ENCODE measurements at regions not wholly inside any gene's neighbourhood (a gene's known extent, or its start where the extent isn't known, plus 50 kb on each side); places are given as distances from the start of the nearest gene placed in this dataset.
A peak's percentile ranks its signal among the peaks of the same experiment; 100 is the strongest.
"Not testable (repeated sequence)": the region's sequence is repeated elsewhere in the genome, so short reads cannot be mapped to it uniquely, and the experiment has no call there.

DNA sequence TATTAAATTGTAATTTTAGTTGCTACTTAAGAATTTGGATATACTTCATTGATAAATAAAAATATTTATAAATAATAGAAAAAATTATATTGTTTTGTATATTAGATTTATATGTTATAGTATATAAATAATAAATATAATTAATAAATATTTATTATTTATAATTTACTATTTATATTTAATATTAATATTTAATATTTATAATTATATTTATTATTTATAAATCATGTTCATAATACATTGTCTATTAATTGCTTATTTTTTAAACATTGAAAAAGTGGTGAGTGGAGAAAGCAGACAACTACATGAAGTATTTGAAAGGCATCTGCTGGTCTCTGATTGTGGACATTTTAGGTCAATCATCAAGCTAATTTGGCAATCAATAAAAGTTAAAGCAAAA, 464.5 kb downstream of the MMUT start:
- no peak for DNase-seq (ENCODE audit: low read depth)

DNA sequence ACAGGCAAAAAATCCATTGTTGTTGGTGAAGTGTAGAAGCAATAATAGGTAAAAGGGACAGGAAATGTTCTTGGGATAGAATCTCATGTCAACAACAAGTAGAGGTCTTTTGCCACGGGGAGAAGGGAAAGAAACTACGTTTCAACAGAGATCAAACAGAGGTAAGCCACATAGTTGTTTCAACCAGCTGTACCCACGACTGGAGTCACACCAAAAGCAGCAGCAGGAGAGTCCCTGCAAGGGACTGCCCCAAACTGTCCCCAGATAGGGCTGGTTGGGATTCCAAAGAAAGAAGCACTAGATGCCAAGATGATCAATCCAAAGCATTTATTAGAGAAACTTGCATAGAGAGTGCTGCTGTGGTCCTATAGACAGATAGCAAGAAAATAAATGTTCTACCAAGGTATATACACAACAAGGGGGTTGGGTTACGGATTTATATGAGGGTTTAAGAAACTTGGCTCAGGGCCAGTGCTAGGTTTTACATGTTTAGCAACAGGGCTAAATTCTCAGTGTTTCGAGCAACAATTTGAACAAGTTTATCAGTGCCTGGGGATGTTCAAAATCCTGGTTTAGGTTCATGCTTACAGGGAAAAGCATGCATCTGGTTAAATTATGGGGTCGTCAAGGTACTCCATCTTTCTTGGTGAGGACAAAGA, 466.5 kb downstream of the MMUT start:
- no peak for DNase-seq (ENCODE audit: low read depth)

DNA sequence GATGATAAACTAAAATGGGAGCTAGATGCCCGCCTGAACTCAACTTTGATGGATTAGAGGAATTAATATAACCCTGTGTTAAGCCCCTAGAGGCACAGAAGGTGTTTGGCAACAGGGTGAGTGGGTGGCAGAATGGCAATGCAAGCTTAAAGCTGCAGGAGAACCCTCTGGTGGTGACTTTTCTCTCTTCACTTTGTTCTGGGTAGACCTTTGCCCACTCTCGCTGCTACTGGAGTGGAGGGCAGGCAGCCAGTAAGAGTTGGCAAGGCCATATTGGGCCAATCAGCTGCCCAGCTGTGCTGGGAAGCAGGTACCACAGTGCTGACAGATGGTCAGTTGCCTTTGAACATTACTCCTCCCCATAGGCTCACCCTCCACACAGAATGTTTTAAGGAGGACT, 468.2 kb downstream of the MMUT start:
- DNase-seq (ENCODE audit: low read depth) = peak; percentile 3

DNA sequence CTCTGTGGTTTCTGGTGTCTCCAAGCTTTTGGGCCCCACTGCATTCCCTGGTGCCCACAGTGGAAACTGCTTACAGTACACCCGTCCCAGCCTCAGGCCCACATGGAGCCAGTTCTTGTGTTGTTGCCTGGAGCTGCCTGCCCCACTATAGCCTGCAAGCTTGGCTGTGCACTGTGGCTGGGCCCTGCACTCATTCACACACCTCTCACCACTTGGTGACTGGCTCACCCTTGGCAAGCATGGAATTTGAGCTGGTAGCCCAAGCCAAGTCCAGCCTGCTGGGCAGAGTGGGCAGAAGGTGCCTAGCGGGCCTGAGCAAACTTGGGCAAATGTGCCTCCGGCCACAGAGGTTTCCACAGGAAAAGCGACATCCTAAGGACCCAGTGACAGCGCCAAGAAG, 472.3 kb downstream of the MMUT start:
- DNase-seq (ENCODE audit: low read depth) = no peak

DNA sequence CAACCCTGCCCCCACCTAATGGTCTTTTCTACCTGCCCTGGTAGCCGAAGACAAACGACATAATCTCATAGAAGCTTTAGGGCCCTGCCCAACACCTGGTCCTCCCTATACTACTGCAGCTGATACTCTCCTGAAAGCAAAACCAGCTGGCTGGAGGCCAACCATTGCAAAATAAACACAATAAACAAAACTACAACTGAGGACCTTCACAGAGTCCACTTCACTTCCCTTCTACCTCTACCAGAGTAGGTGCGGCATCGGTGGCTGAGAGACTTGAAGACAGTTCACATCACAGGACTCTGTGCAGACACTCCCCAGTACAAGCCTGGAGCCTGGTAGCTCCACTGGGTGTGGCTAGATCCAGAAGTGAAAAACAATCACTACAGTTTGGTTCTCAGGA, 476.2 kb downstream of the MMUT start:
- DNase-seq (ENCODE audit: low read depth) = no peak

DNA sequence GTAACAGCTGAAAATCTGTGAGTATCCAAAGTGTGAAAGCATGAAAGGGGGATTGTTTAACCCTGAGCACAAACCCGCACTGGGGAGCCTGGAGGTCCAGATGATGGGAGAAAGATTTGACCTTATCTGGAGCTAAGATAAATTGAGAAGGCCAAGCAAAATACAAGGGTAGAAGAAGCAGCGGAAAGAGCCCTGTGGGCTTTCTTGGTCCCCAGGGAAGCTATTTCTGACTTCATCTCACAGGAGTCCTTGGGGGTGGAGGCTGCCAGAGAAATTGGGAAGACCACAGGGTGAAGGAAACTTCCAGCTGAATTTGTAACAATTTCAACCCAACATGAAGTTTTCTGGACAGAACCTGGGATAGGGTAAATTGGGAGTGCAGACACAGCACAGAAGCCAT, 476.9 kb downstream of the MMUT start:
- DNase-seq (ENCODE audit: low read depth) = no peak

DNA sequence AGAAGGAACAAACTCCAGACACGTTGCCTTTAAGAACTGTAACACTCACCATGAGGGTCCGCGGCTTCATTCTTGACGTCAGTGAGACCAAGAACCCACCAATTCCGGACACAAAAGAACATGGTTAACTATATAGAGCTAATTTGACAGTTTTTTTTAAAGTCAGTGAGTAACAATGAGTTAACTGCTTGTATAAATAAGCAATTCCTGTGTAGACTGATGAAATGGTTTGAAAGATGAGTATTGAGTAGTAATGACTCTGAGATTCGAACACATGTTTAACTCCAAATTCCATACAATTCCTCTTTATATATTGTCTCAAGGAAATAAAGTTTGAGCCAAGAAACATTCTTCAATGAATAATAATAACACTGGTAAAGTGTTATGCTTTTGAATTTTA, 478.0 kb downstream of the MMUT start:
- no peak for DNase-seq (ENCODE audit: low read depth)

DNA sequence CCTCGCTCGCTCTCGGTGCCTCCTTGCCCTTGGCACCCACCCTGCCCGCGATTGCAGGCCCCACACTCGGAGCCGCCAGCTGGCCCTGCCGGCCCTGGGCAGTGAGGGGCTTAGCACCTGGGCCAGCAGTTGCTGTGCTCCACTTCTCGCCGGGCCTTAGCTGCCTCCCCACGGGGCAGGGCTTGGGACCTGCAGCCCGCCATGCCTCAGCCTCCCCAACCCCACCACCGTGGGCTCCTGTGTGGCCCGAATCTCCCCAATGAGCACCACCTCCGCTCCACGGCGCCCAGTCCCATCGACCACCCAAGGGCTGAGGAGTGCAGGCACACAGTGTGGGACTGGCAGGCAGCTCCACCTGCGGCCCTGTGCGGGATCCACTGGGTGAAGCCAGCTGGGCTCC, 479.1 kb downstream of the MMUT start:
- DNase-seq (ENCODE audit: low read depth) = not testable (repeated sequence)

DNA sequence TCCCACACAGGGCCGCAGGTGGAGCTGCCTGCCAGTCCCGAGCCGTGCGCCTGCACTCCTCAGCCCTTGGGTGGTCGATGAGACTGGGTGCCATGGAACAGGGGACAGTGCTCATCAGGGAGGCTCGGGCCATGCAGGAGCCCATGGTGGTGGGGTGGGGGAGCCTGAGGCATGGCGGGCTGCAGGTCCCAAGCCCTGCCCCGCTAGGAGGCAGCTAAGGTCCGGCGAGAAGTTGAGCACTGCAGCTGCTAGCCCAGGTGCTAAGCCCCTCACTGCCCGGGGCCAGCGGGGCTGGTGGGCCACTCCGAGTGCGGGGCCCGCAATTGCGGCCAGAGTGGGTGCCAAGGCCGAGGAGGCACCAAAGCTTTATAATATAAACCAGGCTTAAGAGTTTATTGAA, 479.7 kb downstream of the MMUT start:
- DNase-seq (ENCODE audit: low read depth) = no peak

DNA sequence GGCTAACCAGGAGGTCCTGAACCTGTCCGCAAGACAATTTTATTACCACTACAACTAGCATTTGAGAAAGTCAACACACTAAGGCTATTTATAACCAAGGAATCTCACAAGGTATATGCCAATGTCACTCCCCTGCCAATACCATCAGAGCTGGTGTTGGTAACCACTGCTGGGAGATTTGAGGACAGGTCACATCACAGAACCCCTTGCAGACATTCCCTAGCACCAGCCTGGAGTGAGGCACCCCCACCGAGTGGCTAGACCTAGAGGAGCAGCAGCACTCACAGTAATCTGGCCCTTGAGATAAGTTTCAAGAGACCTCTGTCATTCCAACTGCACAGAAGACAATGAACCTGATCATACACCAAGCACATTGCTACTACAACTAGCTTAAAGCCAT, 483.2 kb downstream of the MMUT start:
- no peak for DNase-seq (ENCODE audit: low read depth)

DNA sequence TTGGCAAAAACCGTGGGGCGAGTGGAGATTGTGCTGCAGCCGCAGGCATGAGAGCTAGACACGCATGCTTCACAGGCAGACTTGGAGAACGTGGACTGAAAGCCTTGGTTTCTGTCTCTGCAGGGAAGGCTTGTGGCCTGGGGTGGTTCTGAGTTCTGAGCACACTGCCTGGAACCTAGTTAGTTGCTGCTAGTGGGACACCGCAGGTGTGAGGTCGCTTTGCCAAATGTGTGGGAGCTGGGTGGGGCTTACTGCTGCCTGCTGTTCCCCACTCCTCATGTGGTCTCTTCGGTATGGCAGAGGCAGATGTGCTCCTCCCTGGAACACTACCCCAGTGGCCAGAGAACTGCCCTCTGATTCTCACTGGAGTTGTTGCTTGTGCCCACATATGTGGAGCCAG, 484.0 kb downstream of the MMUT start:
- no peak for DNase-seq (ENCODE audit: low read depth)

DNA sequence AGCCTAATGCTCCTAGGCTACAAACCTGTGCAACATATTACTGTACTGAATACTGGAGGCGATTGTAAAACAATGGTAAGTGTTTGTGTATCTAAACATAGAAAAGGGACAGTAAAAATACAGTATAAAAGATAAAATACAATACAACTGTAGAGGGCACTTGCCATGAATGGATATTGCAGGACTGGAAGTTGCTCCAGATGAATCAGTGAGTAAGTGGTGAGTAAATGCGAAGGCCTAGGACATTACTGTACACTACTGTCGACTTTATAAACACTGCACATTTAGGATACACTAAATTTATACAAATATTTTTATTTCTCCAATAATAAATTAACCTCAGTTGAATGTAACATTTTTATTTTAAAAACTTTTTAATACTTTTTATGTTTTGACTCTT, 485.0 kb downstream of the MMUT start:
- no peak for DNase-seq (ENCODE audit: low read depth)

DNA sequence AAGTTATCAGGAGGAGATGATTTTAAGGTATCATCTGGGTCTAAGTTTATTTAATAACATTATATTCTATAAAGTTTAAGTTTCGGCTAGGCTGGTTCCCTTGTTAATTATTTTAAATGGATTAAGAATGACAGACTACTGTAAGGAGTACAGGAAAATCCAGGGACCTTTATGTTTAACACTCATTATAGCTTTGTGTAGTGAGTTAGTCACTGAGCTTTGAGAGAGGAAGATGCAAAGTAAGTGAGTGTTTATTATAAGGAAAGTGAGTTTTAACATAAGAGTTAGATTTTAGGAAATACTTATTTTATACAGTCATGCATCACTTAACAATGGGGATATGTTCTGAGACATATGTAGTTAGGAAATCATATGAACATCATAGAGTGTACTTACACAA, 485.5 kb downstream of the MMUT start:
- DNase-seq (ENCODE audit: low read depth) = no peak

DNA sequence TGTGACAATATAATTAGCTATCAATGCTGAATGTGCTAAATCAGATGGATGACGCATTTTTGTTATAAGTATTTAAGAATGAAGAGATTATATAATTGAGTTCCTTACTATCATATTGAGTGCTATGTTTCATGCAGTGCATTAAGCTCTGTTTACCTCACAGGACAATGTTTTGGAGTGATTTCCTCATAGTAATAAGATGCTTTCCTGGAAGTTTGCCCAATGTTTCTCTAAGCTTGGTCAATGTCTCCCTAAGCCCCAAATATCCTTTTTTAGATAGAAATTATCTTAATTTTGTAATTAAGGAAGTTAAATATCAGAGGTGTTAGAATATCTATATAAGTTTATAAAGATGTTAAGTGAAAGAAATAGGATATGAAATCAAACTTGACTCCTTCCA, 489.6 kb downstream of the MMUT start:
- no peak for DNase-seq (ENCODE audit: low read depth)

DNA sequence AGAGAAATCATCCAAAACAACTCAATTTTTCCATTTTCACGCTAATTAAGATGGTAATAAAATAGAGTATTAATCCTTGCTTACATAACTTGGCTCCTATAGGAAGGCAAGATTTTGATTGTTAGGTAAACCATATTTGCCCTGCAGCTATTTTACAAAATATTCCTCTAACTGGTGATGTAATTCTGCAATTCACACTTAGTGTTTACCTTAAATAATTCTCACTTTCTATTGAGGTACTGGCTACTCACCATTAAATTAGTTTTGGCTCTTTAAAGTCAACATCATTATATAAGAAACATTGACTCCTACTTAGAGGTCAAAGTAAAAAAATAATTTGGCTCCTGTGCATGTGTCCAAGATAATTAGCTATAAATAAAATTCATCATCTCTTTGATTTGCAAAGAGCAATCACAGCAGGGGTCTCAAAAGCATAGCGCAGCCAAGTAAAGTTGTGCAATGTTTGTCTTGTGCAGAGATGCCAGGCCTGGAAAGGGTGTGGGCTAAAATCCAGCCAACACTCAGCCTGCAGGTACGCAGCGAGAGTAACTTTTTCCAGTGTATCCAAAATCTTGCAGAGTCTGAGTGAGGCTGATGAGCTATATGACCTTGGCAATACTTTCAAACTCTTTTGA, 501.2 kb downstream of the MMUT start:
- no peak for DNase-seq (ENCODE audit: low read depth)

DNA sequence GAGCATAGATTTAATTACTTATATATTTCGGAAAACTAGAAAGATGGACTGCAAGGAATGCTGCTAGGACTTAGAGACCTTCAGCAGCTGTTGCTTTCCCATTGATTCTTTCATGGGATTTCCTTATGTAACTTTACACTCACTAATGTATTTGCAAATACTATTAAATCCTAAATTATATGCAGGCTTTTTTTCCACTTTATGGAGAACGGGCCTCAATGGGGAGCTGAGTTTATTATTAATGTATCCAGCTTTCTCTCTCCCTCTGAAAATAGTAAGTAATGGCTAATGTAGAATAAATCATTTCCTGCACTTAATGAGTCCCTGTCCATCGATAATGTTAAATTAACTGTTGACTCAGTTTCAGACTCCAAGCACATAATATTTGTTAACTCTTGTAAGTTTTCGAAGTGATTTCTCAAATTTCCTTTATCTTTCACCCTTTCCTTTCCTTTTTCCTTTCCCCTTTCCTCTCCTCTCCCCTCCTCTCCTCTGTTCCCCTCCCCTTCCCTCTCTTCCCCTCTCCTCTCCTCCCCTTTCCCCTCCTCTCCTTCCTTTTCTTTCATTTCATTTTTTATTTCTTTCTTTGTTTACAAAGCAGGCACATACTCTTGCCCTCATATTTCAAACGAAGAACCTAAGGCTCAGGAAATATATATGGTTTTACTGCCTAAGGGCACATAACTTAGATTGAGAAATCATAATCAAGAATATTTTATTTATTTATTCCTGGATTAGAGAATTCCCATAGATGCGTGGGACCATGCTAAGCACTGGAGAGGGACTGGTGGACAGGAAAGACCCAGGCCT, 503.6 kb downstream of the MMUT start:
- no peak for DNase-seq (ENCODE audit: low read depth)

DNA sequence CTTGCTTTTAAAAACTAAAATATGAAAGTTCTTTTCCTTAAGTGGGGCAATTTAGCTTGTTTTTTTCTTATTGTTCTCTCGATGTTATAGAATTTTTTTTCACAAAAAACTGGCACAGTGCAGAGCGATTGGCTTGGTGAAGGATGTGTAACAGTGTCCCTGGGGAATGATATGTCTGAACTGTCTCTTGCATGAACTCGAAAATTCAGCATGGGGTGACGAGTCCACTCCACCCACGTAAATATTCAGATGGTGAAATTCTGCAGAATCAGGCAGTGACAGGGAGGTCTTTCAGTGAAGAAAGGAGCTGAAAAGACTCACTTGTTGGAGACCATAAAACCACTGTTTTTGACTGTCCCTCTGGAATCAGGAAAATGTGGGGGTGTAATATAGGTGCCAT, 505.3 kb downstream of the MMUT start:
- no peak for DNase-seq (ENCODE audit: low read depth)

DNA sequence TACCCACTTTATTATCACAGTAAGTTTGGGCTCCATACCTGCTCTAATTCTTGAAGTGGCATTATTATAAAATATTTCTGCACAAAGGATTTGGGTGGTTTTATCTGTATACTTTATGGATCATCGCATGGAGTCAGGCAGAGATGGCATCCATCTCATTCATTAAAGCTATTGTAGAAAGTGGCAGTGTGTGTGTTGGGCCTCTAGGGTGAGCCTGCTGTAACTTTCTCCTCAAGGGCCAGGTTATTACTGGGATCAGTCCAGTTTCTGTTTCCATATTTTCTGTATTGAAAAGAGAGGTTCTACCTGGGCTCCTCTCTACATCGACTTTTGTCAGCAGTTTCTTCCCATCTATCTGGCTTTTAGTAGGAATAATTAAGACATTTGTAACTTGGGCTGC, 511.1 kb downstream of the MMUT start:
- no peak for DNase-seq (ENCODE audit: low read depth)

DNA sequence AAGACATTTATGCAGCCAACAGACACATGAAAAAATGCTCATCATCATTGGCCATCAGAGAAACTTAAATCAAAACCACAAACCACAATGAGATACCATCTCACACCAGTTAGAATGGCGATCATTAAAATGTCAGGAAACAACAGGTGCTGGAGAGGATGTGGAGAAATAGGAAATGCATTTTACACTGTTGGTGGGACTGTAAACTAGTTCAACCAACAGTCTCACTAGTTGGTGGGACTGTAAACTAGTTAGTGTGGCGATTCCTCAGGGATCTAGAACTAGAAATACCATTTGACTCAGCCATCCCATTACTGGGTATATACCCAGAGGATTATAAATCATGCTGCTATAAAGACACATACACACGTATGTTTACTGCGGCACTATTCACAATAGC, 518.8 kb downstream of the MMUT start:
- peak; percentile 33 for DNase-seq (ENCODE audit: low read depth)

DNA sequence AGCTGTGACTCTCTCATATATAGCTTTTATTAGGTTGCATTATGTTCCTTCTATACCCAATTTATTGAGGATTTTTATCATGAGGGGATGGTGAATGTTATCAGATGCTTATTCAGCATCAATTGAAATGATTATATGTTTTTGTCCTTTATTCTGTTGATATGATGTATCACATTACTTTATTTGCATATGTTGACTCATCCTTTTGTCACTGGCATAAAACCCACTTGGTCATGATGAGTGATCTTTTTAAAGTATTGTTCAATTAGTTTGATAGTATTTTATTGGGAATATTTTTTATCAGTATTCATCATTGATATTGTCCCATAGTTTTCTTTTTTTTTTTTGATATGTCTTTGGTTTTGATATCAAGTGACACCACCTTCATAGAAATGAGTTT, 529.9 kb downstream of the MMUT start:
- DNase-seq (ENCODE audit: low read depth) = no peak

DNA sequence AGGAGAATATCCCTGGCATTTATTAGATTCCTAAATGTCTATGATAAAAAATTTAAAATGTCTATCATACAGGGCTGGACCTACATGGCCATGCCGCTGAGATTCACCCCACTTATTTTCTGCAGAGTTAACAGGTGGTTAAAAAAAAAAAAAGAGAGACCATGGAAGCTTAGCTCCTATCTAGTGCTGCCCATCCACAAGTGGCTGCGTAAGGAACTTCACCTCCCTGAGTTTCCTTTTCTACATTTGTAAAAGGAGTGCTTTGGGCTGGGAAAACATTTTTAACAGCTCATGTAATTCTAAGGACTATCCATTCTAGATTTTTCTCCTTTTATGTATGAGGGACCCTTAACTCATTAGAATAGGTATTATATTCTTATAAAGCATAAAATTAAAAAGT, 534.1 kb downstream of the MMUT start:
- peak; percentile 3 for DNase-seq (ENCODE audit: low read depth)

DNA sequence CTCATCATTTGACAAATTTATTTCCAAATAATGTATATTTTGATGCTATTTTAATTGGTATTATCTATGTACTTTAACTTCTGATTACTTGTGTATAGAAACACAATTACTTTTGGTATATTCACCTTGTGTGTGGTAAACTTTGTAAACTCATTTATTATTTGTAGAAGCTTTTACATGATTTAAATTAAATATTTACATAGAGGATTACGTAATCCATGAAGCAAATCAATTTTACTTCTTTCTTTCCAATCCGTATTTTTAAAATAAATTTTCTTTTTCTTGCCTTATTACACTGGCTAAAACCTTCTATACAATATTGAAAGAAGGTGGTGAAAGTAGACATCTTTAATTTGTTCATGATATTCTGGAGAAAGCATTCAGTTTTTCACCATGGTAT, 540.2 kb downstream of the MMUT start:
- no peak for DNase-seq (ENCODE audit: low read depth)

DNA sequence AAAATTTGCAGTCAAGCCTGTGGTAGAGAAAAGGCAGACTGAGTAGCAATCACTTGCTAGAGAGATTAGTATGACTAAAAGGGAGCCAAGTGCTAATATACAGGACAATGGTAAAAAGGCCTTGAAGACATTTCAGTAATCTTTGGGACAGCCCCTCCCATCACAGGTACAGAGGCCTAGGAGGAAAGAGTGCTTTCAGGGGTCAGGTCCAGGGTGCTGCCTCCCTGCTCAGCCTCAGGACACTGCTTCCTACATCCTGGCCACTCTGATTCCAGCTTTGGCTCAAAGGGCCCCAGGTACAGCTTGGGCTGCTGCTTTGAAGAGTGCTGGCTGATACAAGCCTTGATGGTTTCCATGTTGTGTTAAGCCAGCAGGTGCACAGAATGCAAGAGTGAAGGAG, 543.5 kb downstream of the MMUT start:
- DNase-seq (ENCODE audit: low read depth) = no peak

Data from myocyte (in vitro differentiated cells).